Suprapubic skin (tissue), 4 donors: ENCODE measurements at regions not wholly inside any gene's neighbourhood (a gene's known extent, or its start where the extent isn't known, plus 50 kb on each side); places are given as distances from the start of the nearest gene placed in this dataset.

ENCODE experiments used
- DNase-seq, 2 donors: peaks; one replicate each; pipeline ENCODE4 v3.0.0-alpha.2; 2019; ENCODE audit warnings: low spot score in 2 of 2
- H3K27ac ChIP-seq: fragments of 200-600 bp; sonication (generic); one replicate; pipeline ENCODE4 v1.5.1; 2019
- H3K27me3 ChIP-seq: fragments of 200-600 bp; sonication (generic); one replicate; pipeline ENCODE4 v1.5.1; 2019
- H3K36me3 ChIP-seq: fragments of 200-600 bp; sonication (generic); one replicate; pipeline ENCODE4 v1.5.1; 2019
- H3K4me1 ChIP-seq: fragments of 200-600 bp; sonication (generic); one replicate; pipeline ENCODE4 v1.5.1; 2019
- H3K4me3 ChIP-seq: fragments of 200-600 bp; sonication (generic); one replicate; pipeline ENCODE4 v1.5.1; 2019; ENCODE audit warnings: mild to moderate bottlenecking
- H3K9me3 ChIP-seq: fragments of 200-600 bp; sonication (generic); one replicate; pipeline ENCODE4 v1.5.1; 2019
- CTCF ChIP-seq, 2 donors: fragments of 200-600 bp in 1 of 2; fragments of 450-650 bp in 1 of 2; sonication (generic) in 1 of 2; IDR thresholded peaks; one replicate each; pipeline ENCODE4 v1.5.1; 2016 to 2019; ENCODE audit warnings: antibody characterized with exemption in 2 of 2, mild to moderate bottlenecking in 1 of 2, moderate library complexity in 1 of 2
- EP300 ChIP-seq: sonication (generic); formaldehyde crosslinking; IDR thresholded peaks from one replicate; pipeline ENCODE4 v1.6.1; 2017; ENCODE audit warnings: antibody characterized with exemption
- POLR2A ChIP-seq, 2 donors: fragments of 450-650 bp; IDR thresholded peaks; one replicate each; pipeline ENCODE4 v1.6.1; 2017; ENCODE audit warnings: antibody characterized with exemption in 2 of 2, mild to moderate bottlenecking in 2 of 2, moderate library complexity in 2 of 2
- POLR2AphosphoS5 ChIP-seq, 3 donors: sonication (generic); formaldehyde crosslinking; IDR thresholded peaks; one replicate each; pipeline ENCODE4 v1.6.1; 2017; ENCODE audit warnings: antibody characterized with exemption in 3 of 3
- WGBS: methylation state at CpG from one replicate; pipeline ENCODE4 v1.1.5; 2018; 5-methylcytosine and 5-hydroxymethylcytosine counted together

DNA sequence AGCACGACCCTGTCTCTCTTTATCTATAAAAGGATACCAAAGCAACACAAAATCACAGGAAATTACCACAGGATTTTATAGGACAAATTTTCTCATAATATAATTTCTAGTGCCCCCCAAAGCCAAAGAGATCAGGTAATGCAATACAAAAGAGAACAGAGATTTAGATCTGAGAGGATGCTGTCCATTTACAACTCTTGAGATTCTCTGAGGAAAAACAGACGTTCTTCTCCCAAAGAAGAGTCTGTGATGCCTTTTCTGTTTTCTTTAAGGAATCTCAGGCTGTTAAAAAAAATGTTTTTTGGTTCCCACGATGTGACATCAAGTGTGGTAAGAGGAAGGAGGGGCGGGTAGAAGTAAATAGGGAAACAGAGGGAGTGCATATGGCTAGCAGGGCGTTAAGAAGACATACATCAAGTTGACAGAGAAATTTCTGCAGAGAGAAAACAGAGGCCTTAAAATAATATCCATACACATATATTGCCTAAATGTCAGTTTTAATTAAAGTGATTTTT is 274.7 kb downstream of the YTHDC2 start:
- no peak overlapping the region for H3K4me3 ChIP-seq
- no peak for TF ChIP-seq POLR2AphosphoS5 (IDR thresholded peaks at IDR 0.05)
- no peak for TF ChIP-seq EP300
- no peak for TF ChIP-seq CTCF (IDR thresholded peaks at IDR 0.05)
- no peak for TF ChIP-seq POLR2A (IDR thresholded peaks at IDR 0.05)
- 42% methylated on average over 5 of the region's 5 CpGs for WGBS

DNA sequence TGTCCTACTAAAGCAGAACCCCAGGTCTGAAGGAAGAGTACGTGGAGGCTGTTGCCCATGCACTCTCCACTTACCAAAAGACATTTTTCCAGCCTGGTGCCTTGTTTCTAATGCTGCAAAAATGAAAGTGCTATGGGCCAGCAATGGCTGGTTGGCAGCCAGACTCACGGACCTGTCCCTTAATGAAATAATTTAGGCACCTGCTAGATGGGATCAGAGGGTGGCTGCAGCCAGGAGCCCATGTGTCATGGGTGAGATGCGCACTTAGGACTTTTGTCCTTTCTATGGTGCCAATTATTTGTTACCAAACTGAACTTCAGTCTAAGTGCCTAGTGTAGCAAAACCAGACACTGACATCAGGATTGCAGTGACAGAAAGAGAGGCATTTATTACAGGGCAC is 276.3 kb downstream of the YTHDC2 start:
- Histone ChIP-seq H3K27me3 (peaks cover 3% of the 10 kb centered on the region), H3K9me3 (no peaks in the 10 kb centered on the region), H3K4me3 (no peak overlapping the region), H3K36me3 (no peaks in the 10 kb centered on the region), H3K27ac (no peak overlapping the region), H3K4me1 (no peaks in the 10 kb centered on the region)
- TF ChIP-seq EP300 (no peak), POLR2A (IDR thresholded peaks at IDR 0.05) (no peak), POLR2AphosphoS5 (IDR thresholded peaks at IDR 0.05) (no peak), CTCF (IDR thresholded peaks at IDR 0.05) (no peak)
- DNase-seq, result no peak
- 71% methylated on average over 3 of the region's 3 CpGs for WGBS

More for the DNA sequence above, 274.7 kb downstream of the YTHDC2 start:
- no peaks in the 10 kb centered on the region for H3K36me3 ChIP-seq
- H3K27me3 ChIP-seq, result peaks cover 3% of the 10 kb centered on the region
- H3K9me3 ChIP-seq, result no peaks in the 10 kb centered on the region
- no peak for DNase-seq
- no peak overlapping the region for H3K27ac ChIP-seq
- no peaks in the 10 kb centered on the region for H3K4me1 ChIP-seq

DNA sequence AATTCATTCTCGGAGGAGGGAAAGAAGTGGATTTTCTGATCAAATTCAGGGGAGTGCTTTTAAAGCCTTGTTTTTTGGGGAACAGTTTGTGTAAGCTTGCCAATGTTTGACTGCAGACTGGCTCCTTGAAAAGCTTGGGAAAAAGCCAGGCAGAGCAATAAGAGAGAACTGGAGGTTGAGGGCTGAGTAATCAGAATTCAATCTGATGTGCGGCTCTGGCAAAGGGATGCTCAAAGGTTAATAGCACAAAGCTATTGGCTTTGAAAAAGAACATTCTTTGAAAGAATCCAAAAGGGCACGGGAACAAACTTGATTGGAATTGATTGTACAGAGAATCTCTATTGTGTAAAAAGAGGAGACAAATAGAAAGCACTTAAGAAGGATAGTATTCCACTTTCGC is 279.3 kb downstream of the YTHDC2 start:
- Histone ChIP-seq H3K9me3 (no peaks in the 10 kb centered on the region), H3K4me1 (no peaks in the 10 kb centered on the region), H3K36me3 (no peaks in the 10 kb centered on the region), H3K27ac (no peak overlapping the region), H3K27me3 (peaks cover 3% of the 10 kb centered on the region), H3K4me3 (no peak overlapping the region)
- TF ChIP-seq POLR2AphosphoS5 (IDR thresholded peaks at IDR 0.05), result no peak
- no peak for TF ChIP-seq POLR2A (IDR thresholded peaks at IDR 0.05)
- TF ChIP-seq CTCF (IDR thresholded peaks at IDR 0.05), result no peak
- no peak for TF ChIP-seq EP300
- DNase-seq, result no peak
- 76% methylated on average over 4 of the region's 4 CpGs for WGBS

- Histone ChIP-seq H3K27me3 (peaks cover 4% of the 10 kb centered on the region), H3K36me3 (no peaks in the 10 kb centered on the region), H3K4me3 (no peak overlapping the region), H3K27ac (no peak overlapping the region), H3K9me3 (no peaks in the 10 kb centered on the region), H3K4me1 (no peaks in the 10 kb centered on the region)
- WGBS, result 71% methylated on average over 1 of the region's 1 CpG
- no peak for DNase-seq
- no peak for TF ChIP-seq EP300
- no peak for TF ChIP-seq POLR2AphosphoS5 (IDR thresholded peaks at IDR 0.05)
These were observed 281.5 kb downstream of the YTHDC2 start for GRCh38 chr5:113794981-113795380.

GRCh38 chr5:113800686-113801085 is 287.2 kb downstream of the YTHDC2 start:
- Histone ChIP-seq H3K4me1 (no peaks in the 10 kb centered on the region), H3K27ac (no peak overlapping the region), H3K27me3 (peaks cover 4% of the 10 kb centered on the region), H3K36me3 (no peaks in the 10 kb centered on the region), H3K4me3 (no peak overlapping the region), H3K9me3 (no peaks in the 10 kb centered on the region)
- DNase-seq, result no peak
- TF ChIP-seq EP300, result no peak
- TF ChIP-seq CTCF (IDR thresholded peaks at IDR 0.05), result no peak
- TF ChIP-seq POLR2A (IDR thresholded peaks at IDR 0.05), result no peak
- TF ChIP-seq POLR2AphosphoS5 (IDR thresholded peaks at IDR 0.05), result no peak
- 67% methylated on average over 3 of the region's 3 CpGs for WGBS

- WGBS, result 72% methylated on average over 4 of the region's 4 CpGs
- H3K27me3 ChIP-seq, result no peaks in the 10 kb centered on the region
- no peak for DNase-seq
- TF ChIP-seq EP300 (no peak), POLR2AphosphoS5 (IDR thresholded peaks at IDR 0.05) (no peak), POLR2A (IDR thresholded peaks at IDR 0.05) (no peak), CTCF (IDR thresholded peaks at IDR 0.05) (no peak)
- H3K36me3 ChIP-seq, result no peaks in the 10 kb centered on the region
- H3K9me3 ChIP-seq, result no peaks in the 10 kb centered on the region
- H3K4me1 ChIP-seq, result peaks cover 11% of the 10 kb centered on the region
- no peak overlapping the region for H3K27ac ChIP-seq
- no peak overlapping the region for H3K4me3 ChIP-seq
These were observed 290.8 kb downstream of the YTHDC2 start for GRCh38 chr5:113804264-113804663.
